GM23338 (cell line): ENCODE measurements at regions not wholly inside any gene's neighbourhood (a gene's known extent, or its start where the extent isn't known, plus 50 kb on each side); places are given as distances from the start of the nearest gene placed in this dataset.

Source experiments
- ATAC-seq: fragments of 200-7000 bp; cut with Tn5 transposase; 3 replicates; pipeline ENCODE4 v1.9.1; 2020
- DNase-seq: peaks from one replicate; pipeline ENCODE4 v3.0.0-alpha.2; 2015; ENCODE audit warnings: low spot score
- H2AFZ ChIP-seq: fragments of 200-600 bp; sonication (generic); 2 replicates; pipeline ENCODE4 v1.8.0; 2016; ENCODE audit warnings: antibody characterized with exemption, mild to moderate bottlenecking, moderate library complexity
- H3F3A ChIP-seq: fragments of 200-600 bp; sonication (generic); replicated peaks from 2 replicates; pipeline ENCODE4 v1.8.0; 2017; ENCODE audit warnings: antibody characterized with exemption, mixed run types, low read depth
- H3K27ac ChIP-seq: fragments of 200-600 bp; sonication (generic); 2 replicates; pipeline ENCODE4 v1.6.1; 2016; ENCODE audit warnings: low read depth
- H3K27me3 ChIP-seq: fragments of 200-600 bp; sonication (generic); 2 replicates; pipeline ENCODE4 v1.8.0; 2016; ENCODE audit warnings: mild to moderate bottlenecking, mixed run types, moderate library complexity; ENCODE audit not compliant: insufficient read depth
- H3K36me3 ChIP-seq: fragments of 200-600 bp; sonication (generic); 2 replicates; pipeline ENCODE4 v1.8.0; 2016; ENCODE audit warnings: mild to moderate bottlenecking; ENCODE audit not compliant: insufficient read depth
- H3K4me1 ChIP-seq: fragments of 200-600 bp; sonication (generic); 2 replicates; pipeline ENCODE4 v1.8.0; 2016; ENCODE audit warnings: mild to moderate bottlenecking, moderate library complexity; ENCODE audit not compliant: insufficient read depth
- H3K4me2 ChIP-seq: fragments of 200-600 bp; sonication (generic); 2 replicates; pipeline ENCODE4 v1.7.1; 2017; ENCODE audit warnings: mixed run types
- H3K4me3 ChIP-seq: fragments of 200-600 bp; sonication (generic); 2 replicates; pipeline ENCODE4 v1.6.1; 2016; ENCODE audit warnings: mixed run types
- H3K79me2 ChIP-seq: fragments of 200-600 bp; sonication (generic); replicated peaks from 2 replicates; pipeline ENCODE4 v1.8.0; 2017; ENCODE audit warnings: mild to moderate bottlenecking; ENCODE audit not compliant: insufficient read depth
- H3K9me2 ChIP-seq: fragments of 200-600 bp; sonication (generic); 2 replicates; pipeline ENCODE4 v1.8.0; 2017; ENCODE audit not compliant: insufficient read depth
- H4K20me1 ChIP-seq: fragments of 200-600 bp; sonication (generic); replicated peaks from 2 replicates; pipeline ENCODE4 v1.8.0; 2017; ENCODE audit warnings: mild to moderate bottlenecking; ENCODE audit not compliant: insufficient read depth
- H3K27ac Mint-ChIP-seq: 2 replicates; pipeline ENCODE4 v1.8.0; 2020; ENCODE audit warnings: inconsistent platforms, mild to moderate bottlenecking, moderate library complexity, mixed read lengths
- H3K27me3 Mint-ChIP-seq: 3 replicates; pipeline ENCODE4 v1.8.0; 2022; ENCODE audit warnings: low read depth, mild to moderate bottlenecking, moderate library complexity, mixed read lengths, inconsistent platforms; ENCODE audit not compliant: insufficient read depth, poor library complexity
- H3K36me3 Mint-ChIP-seq: 3 replicates; pipeline ENCODE4 v1.8.0; 2021; ENCODE audit warnings: low read depth, mild to moderate bottlenecking, inconsistent platforms, moderate library complexity, mixed read lengths
- H3K4me1 Mint-ChIP-seq: 3 replicates; pipeline ENCODE4 v1.8.0; 2020; ENCODE audit warnings: mild to moderate bottlenecking, inconsistent platforms, mixed read lengths
- H3K4me3 Mint-ChIP-seq: 3 replicates; pipeline ENCODE4 v1.8.0; 2021; ENCODE audit warnings: moderate library complexity, mild to moderate bottlenecking, inconsistent platforms, mixed read lengths
- H3K9me3 Mint-ChIP-seq: 3 replicates; pipeline ENCODE4 v1.8.0; 2020; ENCODE audit warnings: moderate library complexity, mild to moderate bottlenecking, inconsistent platforms, mixed read lengths
- CREB1 ChIP-seq: fragments of 250-450 bp; sonication (Bioruptor Pico); IDR thresholded peaks from 2 replicates; pipeline ENCODE4 v1.5.0; 2020; ENCODE audit warnings: low read depth, mild to moderate bottlenecking, moderate library complexity
- CTCF ChIP-seq, 2 experiments: fragments of 200-600 bp in 1 of 2; sonication (generic) in 1 of 2; conservative IDR thresholded peaks; 2 replicates each; pipeline versions ENCODE4 v1.5.1 to v1.6.1; 2016 to 2017; ENCODE audit warnings: antibody characterized with exemption in 2 of 2, low read depth in 2 of 2, mild to moderate bottlenecking in 2 of 2, moderate library complexity in 1 of 2
- POLR2AphosphoS5 ChIP-seq: IDR thresholded peaks from 2 replicates; pipeline ENCODE4 v1.6.1; 2016; ENCODE audit warnings: antibody characterized with exemption, low read depth
- ZNF114 ChIP-seq: fragments of 250-450 bp; sonication (Bioruptor Pico); IDR thresholded peaks from 2 replicates; pipeline ENCODE4 v1.5.0; 2020; ENCODE audit warnings: mild to moderate bottlenecking, moderate library complexity
- ZNF331 ChIP-seq: fragments of 250-450 bp; sonication (Bioruptor Pico); IDR thresholded peaks from 2 replicates; pipeline ENCODE4 v1.5.0; 2020; ENCODE audit warnings: low read depth, mild to moderate bottlenecking, moderate library complexity

- TF ChIP-seq POLR2AphosphoS5 = 0 out of 2 replicates have a peak, but pooled peaks have one; percentile 7
These were observed 94.7 kb upstream of the ZMIZ1 start (continued) for GRCh38 chr10:78973901-78974616.

GRCh38 chr10:78974617-78975317 lies 94.0 kb upstream of the ZMIZ1 start:
- TF ChIP-seq ZNF114 (CRISPR knock-in tag) = no peak
- no peak for TF ChIP-seq ZNF331 (CRISPR knock-in tag)
- peak; percentile 73 to 83 for TF ChIP-seq CTCF (conservative IDR thresholded peaks at IDR 0.05; ENCODE audit: low read depth in 2 of 2)
- peak; percentile 33; the same call in 1 of the 2 replicates for TF ChIP-seq POLR2AphosphoS5
- H3K79me2 ChIP-seq = no peaks in the 10 kb centered on the region
- H3K4me3 ChIP-seq = peak overlapping the region; percentile 66
- Mint-ChIP-seq H3K27me3 (peaks cover 16% of the 10 kb centered on the region), H3K4me1 (peaks cover 40% of the 10 kb centered on the region), H3K4me3 (peak overlapping the region; percentile 80), H3K9me3 (no peaks in the 10 kb centered on the region), H3K27ac (peak overlapping the region; percentile 99), H3K36me3 (no peaks in the 10 kb centered on the region; the same call in 2 of the 3 replicates)
- peaks cover 6% of the 10 kb centered on the region for H3F3A ChIP-seq
- peaks cover 19% of the 10 kb centered on the region for H3K4me1 ChIP-seq
- ATAC-seq (peak; percentile 62), DNase-seq (peak; percentile 78)
- H3K4me2 ChIP-seq = peak overlapping the region; percentile 81
- H3K27me3 ChIP-seq = no peaks in the 10 kb centered on the region
- H3K27ac ChIP-seq = peak overlapping the region; percentile 96
- H3K36me3 ChIP-seq = no peaks in the 10 kb centered on the region
- no peaks in the 10 kb centered on the region for H3K9me2 ChIP-seq
- H2AFZ ChIP-seq = peak overlapping the region; percentile 30
- H4K20me1 ChIP-seq = no peaks in the 10 kb centered on the region

GRCh38 chr10:78975926-78976325 lies 92.8 kb upstream of the ZMIZ1 start:
- Histone ChIP-seq H3K4me3 (no peak overlapping the region), H3K27me3 (no peaks in the 10 kb centered on the region), H3K36me3 (no peaks in the 10 kb centered on the region), H3K9me2 (no peaks in the 10 kb centered on the region), H3K27ac (no peak overlapping the region), H3F3A (peaks cover 6% of the 10 kb centered on the region), H3K4me1 (peaks cover 19% of the 10 kb centered on the region), H3K79me2 (no peaks in the 10 kb centered on the region), H3K4me2 (no peak overlapping the region), H4K20me1 (no peaks in the 10 kb centered on the region), H2AFZ (no peak overlapping the region)
- H3K27me3 Mint-ChIP-seq = peaks cover 16% of the 10 kb centered on the region
- no peak for ATAC-seq
- H3K27ac Mint-ChIP-seq = no peak overlapping the region
- no peak for DNase-seq
- no peaks in the 10 kb centered on the region for H3K9me3 Mint-ChIP-seq
- TF ChIP-seq CREB1 (CRISPR knock-in tag) = no peak
- no peak for TF ChIP-seq CTCF (conservative IDR thresholded peaks at IDR 0.05; ENCODE audit: low read depth in 2 of 2)
- H3K4me3 Mint-ChIP-seq = peak overlapping the region; percentile 4; the same call in 1 of the 3 replicates
- no peaks in the 10 kb centered on the region; the same call in 2 of the 3 replicates for H3K36me3 Mint-ChIP-seq
- H3K4me1 Mint-ChIP-seq = peaks cover 40% of the 10 kb centered on the region
